ENCODE measurements at regions not wholly inside any gene's neighbourhood (a gene's known extent, or its start where the extent isn't known, plus 50 kb on each side); places are given as distances from the start of the nearest gene placed in this dataset.

DNA sequence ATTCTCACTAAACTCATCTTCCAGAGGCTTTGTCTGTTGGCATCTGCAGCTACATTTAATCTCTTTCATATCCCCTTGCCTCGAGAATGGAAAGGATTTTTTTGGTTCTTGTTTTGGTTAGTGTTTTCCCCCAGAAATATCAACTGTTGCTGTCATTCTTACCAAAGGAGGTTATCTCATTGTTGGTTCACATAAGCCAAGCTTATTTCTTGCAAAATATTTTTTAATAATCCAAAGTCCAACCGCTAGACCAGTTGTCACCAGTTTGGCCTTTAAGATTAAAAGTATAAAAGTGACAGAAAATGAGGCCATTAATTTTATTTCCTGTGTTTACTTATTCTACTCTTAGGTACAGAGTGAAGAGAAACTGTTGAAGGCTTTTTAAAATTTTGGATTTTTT lies 66.5 kb upstream of the PROX1 start:
- H4K20me1 ChIP-seq (ENCODE audit: control insufficient read depth, extremely low read depth, insufficient read depth, low read length): no peaks in the 10 kb centered on the region
- dilution Hi-C loops (cut with MboI; ENCODE audit: extremely low pct_ligation_motif_present, low sequenced_read_pairs): no loop called here
- no peak overlapping the region for H2AFZ ChIP-seq (ENCODE audit: control insufficient read depth, low read length)
- H3K9ac ChIP-seq (ENCODE audit: control insufficient read depth, extremely low read depth, insufficient read depth, low read length): no peak overlapping the region
- no peak overlapping the region for H3K27ac ChIP-seq (ENCODE audit: control insufficient read depth, insufficient read depth, low read length)
- TF ChIP-seq CTCF (optimal IDR thresholded peaks at IDR 0.05 in 1 of 3, IDR thresholded peaks at IDR 0.05 in 1 of 3, conservative IDR thresholded peaks at IDR 0.05 in 1 of 3; ENCODE audit: extremely low read depth in 1 of 3, insufficient read depth in 2 of 3, low read length in 3 of 3): no peak
- TF ChIP-seq EZH2 (IDR thresholded peaks at IDR 0.05; ENCODE audit: low read length): no peak
- DNase-seq (ENCODE audit: low read depth, low spot score) (no peak), FAIRE-seq (no peak)
- H3K27me3 ChIP-seq (ENCODE audit: control insufficient read depth, extremely low read depth, insufficient read depth, low read length): no peaks in the 10 kb centered on the region
- H3K9me1 ChIP-seq (ENCODE audit: control insufficient read depth, extremely low read depth, insufficient read depth, low read length): no peaks in the 10 kb centered on the region
- no peaks in the 10 kb centered on the region for H3K9me3 ChIP-seq (ENCODE audit: control insufficient read depth, low read depth, low read length)
- H3K79me2 ChIP-seq (ENCODE audit: control insufficient read depth, insufficient read depth, low read length): no peaks in the 10 kb centered on the region
- no peaks in the 10 kb centered on the region for H3K36me3 ChIP-seq (ENCODE audit: control insufficient read depth in 2 of 2, extremely low read depth in 1 of 2, insufficient read depth in 2 of 2, low read length in 2 of 2)
- H3K4me2 ChIP-seq (ENCODE audit: control insufficient read depth, extremely low read depth, insufficient read depth, low read depth, low read length): no peak overlapping the region
- no peak overlapping the region for H3K4me3 ChIP-seq (ENCODE audit: control insufficient read depth in 2 of 3, extremely low read depth in 1 of 3, insufficient read depth in 2 of 3, low read depth in 1 of 3, low read length in 3 of 3)
- peaks cover 7% of the 10 kb centered on the region for H3K4me1 ChIP-seq (ENCODE audit: control insufficient read depth, extremely low read depth, insufficient read depth, low read length)

DNA sequence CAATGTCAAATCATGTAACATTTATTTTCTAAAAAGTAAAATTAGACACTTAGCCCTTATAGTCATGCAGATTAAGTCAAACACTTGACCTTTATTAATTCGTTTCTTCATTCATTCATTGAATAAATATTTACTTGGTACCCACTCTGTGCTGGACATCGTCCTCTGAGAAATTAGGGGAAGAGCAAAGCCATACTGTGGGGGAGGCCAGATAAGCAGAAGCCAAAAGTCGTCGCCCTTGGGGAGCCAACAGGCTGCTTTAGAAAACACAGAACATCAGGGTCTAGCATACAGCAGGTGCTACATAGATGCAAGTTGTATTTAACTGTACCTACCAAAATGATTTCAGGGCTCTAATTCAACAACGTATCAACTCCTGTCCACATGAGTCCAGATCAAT lies 66.1 kb upstream of the PROX1 start:
- Histone ChIP-seq H4K20me1 (ENCODE audit: control insufficient read depth, extremely low read depth, insufficient read depth, low read length) (no peaks in the 10 kb centered on the region), H3K4me3 (ENCODE audit: control insufficient read depth in 2 of 3, extremely low read depth in 1 of 3, insufficient read depth in 2 of 3, low read depth in 1 of 3, low read length in 3 of 3) (no peak overlapping the region), H3K4me2 (ENCODE audit: control insufficient read depth, extremely low read depth, insufficient read depth, low read depth, low read length) (no peak overlapping the region), H3K79me2 (ENCODE audit: control insufficient read depth, insufficient read depth, low read length) (no peaks in the 10 kb centered on the region), H3K27ac (ENCODE audit: control insufficient read depth, insufficient read depth, low read length) (no peak overlapping the region), H3K27me3 (ENCODE audit: control insufficient read depth, extremely low read depth, insufficient read depth, low read length) (no peaks in the 10 kb centered on the region), H3K4me1 (ENCODE audit: control insufficient read depth, extremely low read depth, insufficient read depth, low read length) (peaks cover 7% of the 10 kb centered on the region), H3K9me1 (ENCODE audit: control insufficient read depth, extremely low read depth, insufficient read depth, low read length) (no peaks in the 10 kb centered on the region), H2AFZ (ENCODE audit: control insufficient read depth, low read length) (no peak overlapping the region), H3K9me3 (ENCODE audit: control insufficient read depth, low read depth, low read length) (no peaks in the 10 kb centered on the region), H3K36me3 (ENCODE audit: control insufficient read depth in 2 of 2, extremely low read depth in 1 of 2, insufficient read depth in 2 of 2, low read length in 2 of 2) (no peaks in the 10 kb centered on the region), H3K9ac (ENCODE audit: control insufficient read depth, extremely low read depth, insufficient read depth, low read length) (no peak overlapping the region)
- dilution Hi-C loops (cut with MboI; ENCODE audit: extremely low pct_ligation_motif_present, low sequenced_read_pairs): no loop called here
- DNase-seq (ENCODE audit: low read depth, low spot score): no peak
- TF ChIP-seq CTCF (optimal IDR thresholded peaks at IDR 0.05 in 1 of 3, IDR thresholded peaks at IDR 0.05 in 1 of 3, conservative IDR thresholded peaks at IDR 0.05 in 1 of 3; ENCODE audit: extremely low read depth in 1 of 3, insufficient read depth in 2 of 3, low read length in 3 of 3) (no peak), EZH2 (IDR thresholded peaks at IDR 0.05; ENCODE audit: low read length) (no peak)
- no peak for FAIRE-seq
